GM19452 (cell line): ENCODE measurements at regions not wholly inside any gene's neighbourhood (a gene's known extent, or its start where the extent isn't known, plus 50 kb on each side); places are given as distances from the start of the nearest gene placed in this dataset.

ENCODE experiments used
- ATAC-seq: cut with Tn5 transposase; IDR thresholded peaks from one replicate; pipeline ENCODE4 v1.9.1; 2021; ENCODE audit not compliant: unreplicated experiment

GRCh38 chr12:82047446-82047845 lies 288.3 kb upstream of the PPFIA2 start:
- ATAC-seq, result no peak

- ATAC-seq, result peak; percentile 72
Measured at GRCh38 chr12:82040987-82041743, 282.0 kb upstream of the PPFIA2 start.

- no peak for ATAC-seq
Measured at GRCh38 chr12:82034769-82035168, 275.6 kb upstream of the PPFIA2 start.

- ATAC-seq, result no peak
Measured at GRCh38 chr12:82029936-82030335, 270.8 kb upstream of the PPFIA2 start.

GRCh38 chr12:82028772-82029171 lies 269.6 kb upstream of the PPFIA2 start:
- ATAC-seq, result no peak

- no peak for ATAC-seq
Measured at GRCh38 chr12:82027612-82028011, 268.5 kb upstream of the PPFIA2 start.

GRCh38 chr12:82025462-82025861 lies 266.3 kb upstream of the PPFIA2 start:
- no peak for ATAC-seq

- ATAC-seq, result no peak
Measured at GRCh38 chr12:82019533-82019932, 260.4 kb upstream of the PPFIA2 start.

- peak; percentile 96 for ATAC-seq
Measured at GRCh38 chr12:82015623-82016347, 256.6 kb upstream of the PPFIA2 start.

- ATAC-seq, result no peak
Measured at GRCh38 chr12:82012176-82012575, 253.0 kb upstream of the PPFIA2 start.

- no peak for ATAC-seq
Measured at GRCh38 chr12:82009524-82009923, 250.4 kb upstream of the PPFIA2 start.

GRCh38 chr12:82008251-82008650 lies 249.1 kb upstream of the PPFIA2 start:
- ATAC-seq, result no peak

GRCh38 chr12:81998761-81999378 lies 239.7 kb upstream of the PPFIA2 start:
- ATAC-seq, result no peak

- no peak for ATAC-seq
Measured at GRCh38 chr12:81992461-81992860, 233.3 kb upstream of the PPFIA2 start.

GRCh38 chr12:81991868-81992267 lies 232.7 kb upstream of the PPFIA2 start:
- ATAC-seq, result no peak

GRCh38 chr12:81988362-81988761 lies 229.2 kb upstream of the PPFIA2 start:
- ATAC-seq, result no peak

GRCh38 chr12:81987371-81987770 lies 228.2 kb upstream of the PPFIA2 start:
- ATAC-seq, result no peak

- ATAC-seq, result no peak
Measured at GRCh38 chr12:81976661-81977060, 217.5 kb upstream of the PPFIA2 start.

- no peak for ATAC-seq
Measured at GRCh38 chr12:81974762-81975161, 215.6 kb upstream of the PPFIA2 start.

- ATAC-seq, result no peak
Measured at GRCh38 chr12:81968421-81968820, 209.3 kb upstream of the PPFIA2 start.

- ATAC-seq, result no peak
Measured at GRCh38 chr12:81963636-81964035, 204.5 kb upstream of the PPFIA2 start.

GRCh38 chr12:81963026-81963425 lies 203.9 kb upstream of the PPFIA2 start:
- no peak for ATAC-seq
